ENCODE measurements at regions not wholly inside any gene's neighbourhood (a gene's known extent, or its start where the extent isn't known, plus 50 kb on each side); places are given as distances from the start of the nearest gene placed in this dataset.
"Not testable (repeated sequence)": the region's sequence is repeated elsewhere in the genome, so short reads cannot be mapped to it uniquely, and the experiment has no call there.

- TF ChIP-seq, protein P1, sequence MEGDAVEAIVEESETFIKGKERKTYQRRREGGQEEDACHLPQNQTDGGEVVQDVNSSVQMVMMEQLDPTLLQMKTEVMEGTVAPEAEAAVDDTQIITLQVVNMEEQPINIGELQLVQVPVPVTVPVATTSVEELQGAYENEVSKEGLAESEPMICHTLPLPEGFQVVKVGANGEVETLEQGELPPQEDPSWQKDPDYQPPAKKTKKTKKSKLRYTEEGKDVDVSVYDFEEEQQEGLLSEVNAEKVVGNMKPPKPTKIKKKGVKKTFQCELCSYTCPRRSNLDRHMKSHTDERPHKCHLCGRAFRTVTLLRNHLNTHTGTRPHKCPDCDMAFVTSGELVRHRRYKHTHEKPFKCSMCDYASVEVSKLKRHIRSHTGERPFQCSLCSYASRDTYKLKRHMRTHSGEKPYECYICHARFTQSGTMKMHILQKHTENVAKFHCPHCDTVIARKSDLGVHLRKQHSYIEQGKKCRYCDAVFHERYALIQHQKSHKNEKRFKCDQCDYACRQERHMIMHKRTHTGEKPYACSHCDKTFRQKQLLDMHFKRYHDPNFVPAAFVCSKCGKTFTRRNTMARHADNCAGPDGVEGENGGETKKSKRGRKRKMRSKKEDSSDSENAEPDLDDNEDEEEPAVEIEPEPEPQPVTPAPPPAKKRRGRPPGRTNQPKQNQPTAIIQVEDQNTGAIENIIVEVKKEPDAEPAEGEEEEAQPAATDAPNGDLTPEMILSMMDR (conservative IDR thresholded peaks at IDR 0.05; ENCODE audit: low read depth, low read length): not testable (repeated sequence)
- TF ChIP-seq EZH2 (IDR thresholded peaks at IDR 0.05; ENCODE audit: low read length, unreplicated experiment); EZH2phosphoT487 (IDR thresholded peaks at IDR 0.05; ENCODE audit: borderline replicate concordance, low read length): not testable (repeated sequence)
Measured at GRCh38 chr6:86283596-86283995, 640.9 kb upstream of the SYNCRIP start.

All from PC-3 (cell line).